GM12874 (cell line): ENCODE measurements at regions not wholly inside any gene's neighbourhood (a gene's known extent, or its start where the extent isn't known, plus 50 kb on each side); places are given as distances from the start of the nearest gene placed in this dataset.

Experiments used
- TF ChIP-seq, protein P1 (sequence below): IDR thresholded peaks from 2 replicates; pipeline ENCODE4 v1.5.1; 2011; ENCODE audit warnings: low read depth, mild to moderate bottlenecking, control low read depth, low read length, moderate library complexity; ENCODE audit not compliant: insufficient read depth

DNA sequence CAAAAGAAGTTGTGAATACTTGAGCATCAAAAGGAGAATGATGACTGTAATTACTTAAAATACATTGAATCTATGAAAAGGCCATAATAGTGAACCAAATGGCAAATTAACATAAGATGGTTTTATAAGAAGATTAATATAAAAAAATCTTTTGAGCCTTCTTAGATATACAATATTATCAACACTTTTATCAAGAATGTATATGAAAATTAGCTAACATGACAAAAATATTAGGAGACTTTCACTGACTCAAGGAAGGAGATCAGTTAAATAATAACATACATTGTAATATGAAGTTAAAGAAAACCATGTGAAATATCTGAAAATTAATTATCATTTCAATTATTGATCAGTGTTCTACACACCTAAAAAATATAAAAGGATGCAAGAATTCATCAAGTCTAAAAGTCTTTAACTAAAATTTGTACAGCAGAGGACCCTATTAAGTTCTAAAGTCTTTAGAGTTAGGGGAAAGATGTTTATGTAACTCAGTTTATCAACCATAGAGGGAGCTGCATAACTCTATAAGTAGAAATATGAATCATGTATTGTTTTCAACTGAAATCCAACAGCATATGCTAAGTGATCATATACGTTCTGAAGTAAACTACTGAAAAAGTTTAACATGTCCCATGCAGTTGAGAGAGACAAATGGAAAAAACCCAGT lies 756.1 kb upstream of the MIR17HG start:
- TF ChIP-seq, protein P1, sequence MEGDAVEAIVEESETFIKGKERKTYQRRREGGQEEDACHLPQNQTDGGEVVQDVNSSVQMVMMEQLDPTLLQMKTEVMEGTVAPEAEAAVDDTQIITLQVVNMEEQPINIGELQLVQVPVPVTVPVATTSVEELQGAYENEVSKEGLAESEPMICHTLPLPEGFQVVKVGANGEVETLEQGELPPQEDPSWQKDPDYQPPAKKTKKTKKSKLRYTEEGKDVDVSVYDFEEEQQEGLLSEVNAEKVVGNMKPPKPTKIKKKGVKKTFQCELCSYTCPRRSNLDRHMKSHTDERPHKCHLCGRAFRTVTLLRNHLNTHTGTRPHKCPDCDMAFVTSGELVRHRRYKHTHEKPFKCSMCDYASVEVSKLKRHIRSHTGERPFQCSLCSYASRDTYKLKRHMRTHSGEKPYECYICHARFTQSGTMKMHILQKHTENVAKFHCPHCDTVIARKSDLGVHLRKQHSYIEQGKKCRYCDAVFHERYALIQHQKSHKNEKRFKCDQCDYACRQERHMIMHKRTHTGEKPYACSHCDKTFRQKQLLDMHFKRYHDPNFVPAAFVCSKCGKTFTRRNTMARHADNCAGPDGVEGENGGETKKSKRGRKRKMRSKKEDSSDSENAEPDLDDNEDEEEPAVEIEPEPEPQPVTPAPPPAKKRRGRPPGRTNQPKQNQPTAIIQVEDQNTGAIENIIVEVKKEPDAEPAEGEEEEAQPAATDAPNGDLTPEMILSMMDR, result no peak

DNA sequence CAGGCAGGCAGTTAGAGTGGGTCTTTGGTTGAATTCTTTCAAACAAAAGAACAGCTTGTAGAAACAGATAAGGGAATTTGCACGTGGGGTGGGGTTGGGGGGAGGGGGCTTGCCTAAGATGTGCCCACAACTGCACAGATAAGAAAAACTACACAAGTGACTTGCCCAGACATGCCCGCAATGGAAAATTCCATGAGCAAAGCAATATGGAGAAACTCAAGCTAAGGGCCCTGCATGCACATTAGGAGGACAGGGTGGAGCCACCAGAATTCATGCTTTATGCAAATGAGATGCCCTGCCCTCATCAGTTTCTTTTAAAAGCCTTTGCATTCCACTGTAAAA lies 755.6 kb upstream of the MIR17HG start:
- TF ChIP-seq, protein P1, result no peak

DNA sequence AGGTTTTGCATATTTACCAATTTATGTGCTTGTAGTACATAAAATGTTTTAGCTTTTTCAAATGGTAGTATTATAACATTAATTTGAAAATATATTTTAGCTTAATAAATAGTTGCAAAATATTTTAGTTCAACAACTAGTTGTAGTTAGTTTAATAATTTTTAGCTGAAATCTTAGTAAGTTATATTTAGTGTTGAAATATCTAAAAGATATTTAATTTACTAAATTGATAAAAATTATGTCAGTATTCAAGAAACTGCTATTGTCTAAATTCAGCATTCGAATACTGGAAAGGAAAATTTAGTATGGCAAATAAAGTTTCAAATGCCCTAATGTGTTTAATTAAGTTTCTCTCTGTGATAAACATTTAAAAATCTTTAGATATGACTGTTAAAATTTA lies 754.5 kb upstream of the MIR17HG start:
- TF ChIP-seq, protein P1, result no peak

DNA sequence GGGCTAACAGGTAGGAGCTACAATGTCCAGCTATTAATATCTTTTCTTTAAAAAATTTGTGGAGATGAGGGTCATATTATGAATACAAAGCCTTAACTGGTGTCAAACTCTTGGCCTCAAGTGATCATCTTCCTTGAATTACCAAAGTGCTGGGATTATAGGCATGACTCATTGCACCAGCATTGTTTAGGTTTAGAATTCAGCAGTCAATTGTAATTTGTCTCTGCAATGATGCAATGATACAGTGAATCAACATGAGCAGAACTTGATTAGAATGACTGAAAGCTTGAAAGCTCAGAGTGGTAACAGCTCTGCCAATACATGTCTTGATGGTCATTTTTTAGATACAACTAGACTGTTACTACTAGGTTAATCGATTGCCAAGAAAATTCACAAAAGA lies 752.8 kb upstream of the MIR17HG start:
- TF ChIP-seq, protein P1, result no peak

DNA sequence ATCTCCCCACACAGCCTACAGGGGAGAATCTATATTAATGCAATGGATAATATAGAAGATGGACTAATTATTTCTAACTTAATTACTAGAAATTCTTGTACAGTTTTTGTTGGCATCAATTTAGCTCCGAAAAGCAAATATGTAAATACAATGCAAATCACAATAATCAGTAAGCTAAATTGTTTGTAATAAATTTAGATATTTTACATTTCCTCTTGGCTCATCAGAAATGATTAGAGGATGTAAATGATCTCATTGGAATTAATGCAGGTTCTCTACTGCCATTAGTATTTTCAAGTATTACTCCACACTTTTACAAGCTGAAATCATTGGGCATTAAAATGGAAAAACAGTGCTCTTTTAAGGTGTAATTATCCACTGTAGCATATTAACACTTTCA lies 741.8 kb upstream of the MIR17HG start:
- TF ChIP-seq, protein P1, result no peak

DNA sequence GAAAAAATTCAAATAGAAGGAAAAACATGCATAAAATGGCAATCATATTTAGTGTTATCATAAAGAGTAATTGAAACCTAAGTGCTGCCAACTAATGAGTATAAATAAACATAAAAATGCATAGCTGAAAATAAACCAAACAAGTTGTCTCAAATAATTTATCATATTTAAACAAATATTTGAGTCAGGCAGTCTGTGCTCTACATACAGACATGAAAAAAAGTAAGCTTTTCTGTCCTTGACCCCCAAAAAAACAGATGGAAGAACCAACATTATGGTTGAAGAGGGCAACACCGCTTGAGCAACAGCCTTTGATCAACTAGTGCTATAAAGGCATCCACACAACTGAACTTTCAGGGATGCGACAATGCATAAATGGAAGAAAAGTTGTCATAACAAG lies 735.1 kb upstream of the MIR17HG start:
- TF ChIP-seq, protein P1, result no peak

DNA sequence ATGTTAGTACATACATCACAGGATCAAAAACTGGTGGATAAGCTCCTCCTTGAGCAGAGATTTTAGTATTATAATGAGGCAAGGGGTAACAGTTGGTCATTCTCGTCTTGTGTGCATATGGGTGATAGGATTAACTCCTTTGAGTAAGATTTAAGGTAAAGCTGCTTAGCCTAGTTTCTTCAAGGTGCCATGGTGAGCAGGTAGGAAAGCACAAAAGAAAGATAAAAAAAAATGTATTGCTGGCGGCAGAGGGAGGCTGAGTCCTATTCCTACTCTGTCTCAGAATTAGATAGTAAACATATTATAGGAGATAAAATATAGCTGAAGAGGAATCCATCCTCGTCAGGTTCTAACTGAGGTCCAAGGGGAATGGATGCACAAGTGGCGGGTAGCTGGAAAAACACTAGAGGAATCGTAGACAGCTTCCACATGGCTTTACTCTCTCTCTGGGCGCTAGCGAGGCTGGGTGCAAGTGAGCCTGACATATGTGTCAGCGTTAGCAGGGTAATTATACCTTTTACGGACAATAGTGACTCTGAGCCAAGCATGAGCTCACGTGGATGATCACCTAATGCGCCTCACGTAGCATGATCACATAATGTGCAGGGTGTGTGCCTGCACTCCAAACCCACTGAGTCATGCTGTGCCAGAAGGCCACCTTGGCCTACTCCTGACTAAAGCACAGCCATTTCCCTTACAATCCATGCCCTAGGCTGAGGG lies 734.3 kb upstream of the MIR17HG start:
- TF ChIP-seq, protein P1, result no peak
